NCI-H69 (cell line): ENCODE measurements at regions not wholly inside any gene's neighbourhood (a gene's known extent, or its start where the extent isn't known, plus 50 kb on each side); places are given as distances from the start of the nearest gene placed in this dataset.

Experiments used
- DNase-seq: peaks from one replicate; lab custom pipeline; 2025; lab: John Stamatoyannopoulos, UW

DNA sequence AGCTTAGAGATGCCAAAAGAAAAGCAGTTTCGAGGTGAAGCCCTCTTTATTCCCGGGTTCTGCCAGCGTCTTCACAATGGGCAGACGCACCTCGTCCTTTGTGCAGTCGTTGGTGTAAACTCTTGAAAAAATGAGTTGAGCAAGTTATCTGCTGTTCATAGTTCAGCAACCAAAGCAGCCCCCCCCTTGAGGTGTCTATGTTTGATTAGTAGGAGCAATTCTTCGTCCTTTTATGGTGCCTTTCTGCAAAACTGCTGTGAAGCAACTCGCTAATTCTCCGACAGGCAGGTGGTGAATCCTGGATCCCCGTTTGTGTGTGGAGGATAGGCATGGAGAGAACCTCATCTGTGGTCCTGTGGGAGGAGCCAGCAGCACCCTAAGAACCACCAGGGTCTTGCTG is 234.5 kb downstream of the GLRX3 start:
- DNase-seq, result no peak

DNA sequence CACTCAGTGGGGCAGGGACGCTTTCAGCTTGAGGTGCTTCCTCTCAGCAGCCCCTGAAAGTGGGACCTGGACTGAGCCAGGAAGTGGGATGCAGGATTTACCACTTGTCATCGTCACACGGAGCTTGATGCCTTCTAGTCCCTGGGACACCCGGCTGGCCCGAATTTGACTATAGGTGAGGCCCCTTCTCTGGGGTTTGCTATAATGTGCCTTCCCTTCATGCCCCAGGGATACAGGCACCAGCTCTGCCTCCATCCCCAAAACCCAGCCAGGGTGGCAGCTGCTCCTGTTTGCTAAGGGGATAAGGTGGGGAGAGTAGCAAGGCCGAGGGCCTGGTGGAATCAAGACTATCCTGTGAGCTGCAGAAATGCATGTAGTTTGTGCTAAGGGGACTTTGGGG is 235.0 kb downstream of the GLRX3 start:
- DNase-seq, result no peak

DNA sequence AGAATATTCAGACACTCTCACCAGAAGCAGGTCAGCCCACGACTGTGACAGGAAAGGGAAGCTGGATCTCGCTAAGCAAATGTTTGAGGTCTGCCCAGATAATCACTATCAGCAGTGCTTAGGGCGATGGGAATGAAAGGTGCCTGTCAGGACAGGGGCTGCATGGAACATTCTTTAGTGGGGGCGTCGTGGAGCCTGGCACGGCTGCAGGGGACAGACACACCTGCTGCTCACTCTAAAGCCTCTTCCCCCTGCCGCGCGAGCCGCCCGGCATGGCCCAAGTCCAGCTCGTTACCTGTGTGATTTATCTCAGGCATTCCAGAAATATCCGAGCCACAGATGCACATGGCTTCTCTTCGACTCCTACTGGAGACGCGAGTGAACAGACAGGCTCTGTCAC is 235.5 kb downstream of the GLRX3 start:
- DNase-seq, result no peak

DNA sequence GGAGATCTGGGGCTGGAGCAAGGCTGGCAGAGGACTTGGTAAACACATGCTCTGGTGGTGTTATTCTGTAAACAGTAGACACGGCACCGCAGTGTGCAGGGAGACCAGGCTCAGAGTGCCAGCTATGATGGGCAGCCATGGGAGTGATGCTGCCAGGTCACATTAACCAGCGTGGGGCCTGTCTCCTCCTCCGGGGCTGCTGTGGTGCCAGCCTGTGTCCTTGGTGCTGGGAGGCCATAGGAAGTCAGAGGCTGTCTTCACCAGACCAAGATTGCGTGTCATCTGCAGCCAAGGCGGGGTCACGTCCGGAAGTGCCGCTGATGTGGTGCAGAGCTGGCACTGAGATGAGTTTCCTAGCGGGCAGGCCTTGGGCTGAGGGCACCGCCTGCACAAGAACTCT is 236.0 kb downstream of the GLRX3 start:
- DNase-seq, result no peak

DNA sequence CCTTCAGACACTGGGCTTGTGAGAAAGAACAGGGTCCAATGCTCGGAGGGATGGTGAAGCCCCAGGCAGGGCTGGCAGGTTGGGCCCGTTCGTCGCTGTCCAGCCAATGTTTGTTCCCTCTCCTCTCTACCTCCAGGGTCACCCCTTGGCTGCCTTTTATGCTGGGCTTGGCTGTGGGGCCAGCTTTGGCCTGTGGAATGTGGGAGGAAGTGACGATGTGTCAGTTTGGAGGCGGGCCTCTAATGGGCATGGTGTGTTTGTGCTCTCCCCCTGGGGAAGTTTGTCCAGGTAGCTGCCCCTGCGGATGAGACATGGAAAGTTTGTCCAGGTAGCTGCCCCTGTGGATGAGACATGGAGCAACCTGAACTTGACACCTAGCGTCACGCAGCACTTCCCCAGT is 236.7 kb downstream of the GLRX3 start:
- DNase-seq, result no peak

DNA sequence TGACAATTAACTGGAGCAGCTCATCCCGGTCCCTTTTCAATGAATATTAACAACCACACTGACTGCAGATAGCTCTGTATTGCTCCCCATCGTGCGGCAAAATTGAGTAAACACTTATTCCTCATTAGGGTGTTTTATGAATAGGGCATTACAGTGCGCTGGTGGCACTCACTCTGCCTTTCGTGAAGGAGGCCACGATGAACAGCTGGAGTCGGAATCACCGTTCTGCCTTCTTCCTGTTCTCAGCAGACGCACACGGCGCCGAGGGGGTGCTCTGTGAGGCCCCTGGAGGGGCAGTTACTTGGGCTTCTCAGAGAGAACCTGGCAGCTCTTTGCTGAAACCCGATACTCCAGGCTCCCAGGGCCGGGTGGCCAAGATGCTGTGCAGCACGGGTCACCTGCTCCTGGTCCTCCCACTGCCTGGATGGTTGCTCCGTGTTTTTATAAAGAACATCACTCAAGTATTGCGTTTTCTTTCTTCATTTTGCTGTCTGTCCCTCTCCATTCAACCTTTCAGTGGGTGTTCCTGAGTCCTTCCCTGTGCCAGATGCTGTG is 241.9 kb downstream of the GLRX3 start:
- no peak for DNase-seq

DNA sequence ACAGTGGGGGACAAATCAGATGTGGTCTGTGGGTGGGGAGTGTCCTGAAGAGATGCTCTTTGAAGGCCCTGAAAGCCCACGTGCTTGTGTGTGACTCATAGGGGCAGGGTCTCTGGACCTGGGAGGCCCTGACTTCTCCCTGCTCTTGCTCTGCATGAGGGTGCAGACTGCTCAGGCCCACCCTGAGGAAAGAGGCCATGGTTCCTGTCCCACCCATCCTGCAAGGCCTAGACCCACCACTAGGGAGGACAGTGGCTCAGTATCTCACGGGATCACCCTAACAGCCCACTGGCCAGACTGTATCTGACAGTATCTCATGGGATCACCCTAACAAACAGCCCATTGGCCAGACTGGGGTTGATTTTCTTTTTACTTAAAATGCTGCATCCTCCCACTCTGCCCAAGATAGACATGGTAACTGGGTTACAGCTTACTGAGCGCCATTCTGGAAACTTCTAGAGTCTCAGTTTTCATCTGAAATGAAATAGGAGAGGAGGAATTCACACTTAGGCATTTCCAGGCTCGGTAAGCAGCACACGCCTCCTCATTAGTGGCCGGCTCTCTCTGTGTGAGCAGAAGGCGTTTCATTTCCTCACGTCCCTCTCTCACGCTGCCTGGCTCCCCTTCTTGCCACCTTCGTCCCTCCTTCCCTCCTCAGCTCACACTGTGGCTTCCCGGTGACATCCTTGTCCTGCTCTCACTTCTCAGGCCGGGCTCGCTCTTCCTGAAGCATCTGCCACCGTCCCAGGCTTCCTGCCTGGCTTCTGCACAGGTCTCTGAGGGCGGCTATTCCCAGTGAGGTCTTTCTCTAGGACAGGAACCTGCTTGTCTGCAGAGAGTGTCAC is 242.6 kb downstream of the GLRX3 start:
- DNase-seq, result no peak

DNA sequence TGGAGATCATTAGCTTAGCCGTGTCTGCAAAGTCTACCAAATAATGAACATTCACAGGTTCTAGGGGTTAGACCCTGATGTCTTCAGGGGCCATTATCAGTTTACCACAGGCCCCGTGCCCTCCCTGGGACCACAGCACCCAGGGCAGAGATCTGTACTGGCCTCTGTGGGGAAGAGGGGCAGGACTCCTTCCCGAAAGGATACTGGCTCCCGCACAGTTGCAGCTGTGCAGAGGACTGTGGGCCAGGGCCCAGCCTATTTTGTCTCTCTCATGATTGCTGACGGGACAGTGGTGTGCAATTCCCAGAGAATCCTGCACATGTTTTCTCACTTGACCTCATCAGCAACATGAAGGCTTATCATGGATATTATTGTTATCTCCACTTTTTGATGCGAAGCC is 243.9 kb downstream of the GLRX3 start:
- DNase-seq, result no peak

DNA sequence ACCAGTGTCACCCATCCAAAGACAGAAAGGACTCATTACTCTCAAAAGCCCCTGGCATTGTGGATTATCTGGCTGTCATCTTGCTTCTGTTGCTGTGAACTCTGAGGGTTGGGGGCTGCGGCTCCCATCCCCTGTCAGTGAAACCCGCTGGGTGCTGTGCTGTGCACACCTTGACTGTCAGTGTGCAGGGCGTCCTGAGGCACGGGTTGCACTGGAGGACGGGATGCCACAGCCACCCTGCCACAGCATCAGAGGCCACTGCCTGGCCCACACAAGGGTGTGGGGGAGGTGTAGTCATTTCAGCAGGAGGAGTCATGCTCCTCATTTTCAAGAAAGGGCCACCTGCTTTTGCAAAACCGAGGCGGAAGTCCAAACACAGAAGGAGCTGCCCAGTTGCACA is 245.8 kb downstream of the GLRX3 start:
- no peak for DNase-seq

DNA sequence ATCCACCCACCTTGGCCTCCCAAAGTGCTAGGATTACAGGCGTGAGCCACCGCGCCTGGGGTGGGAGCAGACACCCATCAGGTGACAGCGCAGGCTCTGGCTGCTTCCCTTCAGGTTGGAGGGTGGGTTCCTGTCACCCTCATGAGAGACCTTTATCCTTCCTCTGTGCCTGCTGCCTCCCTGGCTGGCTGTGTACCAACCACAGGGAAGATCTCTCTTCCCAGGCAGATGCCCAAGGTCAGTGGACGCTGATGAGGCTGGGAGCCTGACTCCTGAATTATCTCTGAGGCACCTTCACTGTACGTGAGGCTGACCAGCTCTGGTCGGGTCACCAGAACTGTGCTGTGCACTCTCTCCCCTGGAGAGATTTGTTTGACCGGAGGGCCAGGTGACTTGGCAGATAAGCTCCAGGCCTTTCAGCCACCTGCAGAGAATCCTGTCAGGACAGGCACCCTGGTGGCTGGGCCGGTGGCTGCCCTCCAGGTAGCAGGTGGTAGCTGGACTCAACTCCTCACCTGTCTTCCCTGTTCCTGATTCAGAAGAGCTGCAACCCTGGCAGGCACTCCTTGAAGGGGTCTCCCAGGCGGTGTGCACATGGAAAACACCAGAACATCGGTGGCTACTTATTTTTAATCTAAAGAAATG is 251.9 kb downstream of the GLRX3 start:
- DNase-seq, result no peak

DNA sequence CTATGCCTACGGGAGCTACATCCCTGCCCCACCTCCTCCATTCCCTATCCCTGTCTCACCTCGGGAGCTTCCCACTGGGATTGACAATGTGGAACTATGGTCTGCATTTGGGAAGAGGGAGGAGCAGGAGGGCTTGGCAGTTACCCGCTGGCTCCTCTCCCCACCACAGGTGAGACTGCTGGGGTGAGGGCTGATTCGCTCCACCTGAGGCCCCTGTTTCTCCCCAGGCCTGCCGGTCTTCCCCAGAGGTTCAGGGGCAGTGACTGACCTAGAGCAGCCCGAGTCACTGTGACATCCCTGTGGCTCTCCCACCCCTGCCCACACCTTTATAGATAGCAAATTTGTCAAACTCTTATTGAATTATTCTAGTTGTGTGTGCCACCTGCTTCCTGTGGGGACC is 252.6 kb downstream of the GLRX3 start:
- DNase-seq, result no peak

DNA sequence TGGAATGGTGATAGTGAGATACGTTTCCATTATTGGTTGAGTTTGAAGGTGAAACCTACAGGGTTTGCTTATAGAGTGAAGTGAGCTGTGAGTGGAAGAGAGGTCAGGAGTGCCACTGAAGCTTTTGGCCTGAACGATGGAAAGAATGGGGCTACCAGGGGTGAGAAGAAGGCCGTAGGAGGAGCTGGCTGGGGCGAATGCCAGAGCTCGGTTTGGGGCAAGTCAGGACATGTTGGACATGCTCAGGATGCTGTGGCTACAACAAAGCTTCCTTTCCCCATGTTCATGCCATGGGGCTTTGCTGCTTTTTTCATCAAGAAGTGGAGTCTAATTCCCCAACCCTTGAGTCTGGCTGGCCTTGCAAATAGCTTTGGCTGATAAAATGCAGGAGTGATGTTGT is 253.7 kb downstream of the GLRX3 start:
- DNase-seq, result no peak

DNA sequence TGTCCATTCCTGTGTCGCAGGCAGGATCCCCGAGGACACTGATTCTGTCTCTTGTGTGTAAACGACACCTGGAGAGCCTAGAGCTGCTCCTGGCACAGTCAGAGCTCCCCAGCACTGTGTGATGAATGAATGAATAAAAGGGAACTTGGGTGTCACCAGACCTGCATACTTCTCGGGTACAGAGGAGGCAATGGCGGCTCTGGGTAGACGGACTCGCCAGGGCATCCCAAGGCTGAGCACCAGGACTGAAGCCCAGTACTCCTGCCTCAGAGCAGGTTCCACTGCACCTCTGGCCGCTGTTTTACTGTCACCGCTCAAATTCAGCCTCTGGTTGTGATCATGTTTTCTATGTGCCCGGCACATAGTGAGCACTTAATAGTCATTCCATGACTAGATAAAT is 255.8 kb downstream of the GLRX3 start:
- no peak for DNase-seq

DNA sequence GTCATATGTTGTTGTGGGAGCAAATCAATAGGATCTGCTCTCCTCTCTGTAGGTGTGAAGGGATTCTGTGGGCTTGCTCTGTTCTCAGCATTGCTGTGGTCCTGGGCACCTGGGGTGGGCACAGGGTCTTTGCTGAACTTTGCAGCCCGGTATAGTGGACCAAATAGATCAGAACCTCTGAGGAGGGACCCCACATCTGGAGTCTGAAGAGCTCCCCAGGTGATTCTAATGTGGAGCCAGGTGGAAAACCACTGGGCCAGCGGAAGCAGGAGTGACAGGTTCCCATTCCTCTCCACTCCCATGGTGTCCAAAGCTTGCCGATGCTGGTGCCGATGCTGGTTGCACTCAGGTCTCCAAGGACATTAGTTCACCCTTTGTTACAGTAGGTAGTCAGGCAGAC is 257.2 kb downstream of the GLRX3 start:
- no peak for DNase-seq

DNA sequence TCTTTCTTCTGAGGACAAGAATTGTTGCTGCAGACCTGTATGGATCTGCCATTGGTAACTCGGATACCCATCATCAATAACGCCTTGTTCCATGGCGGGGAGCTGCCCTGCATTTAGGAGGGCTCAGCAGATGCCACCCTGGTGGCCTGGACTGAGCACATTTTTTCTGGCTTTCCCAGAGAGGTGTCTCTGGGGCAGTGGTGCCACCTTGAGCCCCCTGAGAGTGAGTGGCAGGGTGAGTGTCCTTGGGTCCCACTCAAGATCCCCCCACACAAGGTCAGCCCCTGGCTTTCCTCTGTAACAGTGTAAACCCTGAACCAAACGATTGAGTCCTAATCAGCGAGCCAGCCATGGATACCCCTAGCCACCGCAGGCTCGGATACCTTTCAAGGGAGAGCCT is 258.6 kb downstream of the GLRX3 start:
- no peak for DNase-seq

DNA sequence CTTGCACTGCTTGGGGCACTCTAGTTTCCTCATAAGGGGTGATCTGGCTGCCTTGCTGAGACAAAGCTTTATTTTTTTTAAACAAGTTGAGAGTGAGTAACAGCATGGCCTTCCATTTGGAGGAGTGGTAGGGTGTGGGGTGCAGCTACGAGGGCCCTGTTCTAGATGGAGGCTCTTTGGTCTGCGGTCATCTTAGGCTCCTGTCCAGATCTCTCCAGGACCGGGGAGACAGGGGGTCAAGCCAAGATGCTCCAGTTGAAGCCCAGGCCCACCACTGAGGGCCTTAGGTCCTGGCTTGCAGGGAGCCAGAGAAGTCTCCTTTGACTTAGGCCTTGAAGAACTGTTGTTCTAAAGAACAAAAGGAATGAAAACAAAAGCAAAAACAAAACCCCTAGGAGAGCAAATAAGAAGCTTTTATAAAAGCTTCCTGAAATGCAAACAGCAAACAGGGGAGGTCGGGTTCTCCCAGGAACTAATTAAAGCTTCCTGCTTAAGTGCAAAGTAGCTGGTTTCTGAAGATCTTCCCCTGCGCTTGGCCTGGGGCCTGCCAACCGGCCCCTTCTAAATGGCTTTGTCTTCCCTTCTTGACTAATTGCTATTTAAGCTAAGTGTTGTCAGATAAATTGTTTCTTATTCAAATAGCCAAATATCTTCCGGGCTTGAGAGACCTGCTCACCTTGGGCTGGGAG is 259.2 kb downstream of the GLRX3 start:
- DNase-seq, result no peak

DNA sequence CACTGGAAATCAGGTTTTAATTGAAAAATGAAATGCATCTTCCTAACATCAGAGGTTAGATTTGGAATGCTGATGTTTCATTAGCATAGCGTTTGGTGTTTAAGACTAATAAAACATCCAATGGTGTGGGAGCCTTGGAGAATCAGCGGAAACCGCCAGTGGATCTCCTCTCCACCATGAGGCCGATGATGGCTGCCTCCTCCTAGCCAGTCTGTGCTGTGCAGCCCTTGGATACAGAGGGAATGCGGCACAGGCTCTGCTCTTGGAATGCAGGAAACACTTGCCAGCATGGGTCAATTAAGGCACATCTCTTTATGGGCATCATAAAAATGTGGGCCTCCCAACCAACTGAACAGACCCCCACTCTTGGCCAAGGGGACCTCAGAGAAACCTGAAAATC is 259.9 kb downstream of the GLRX3 start:
- DNase-seq, result no peak

DNA sequence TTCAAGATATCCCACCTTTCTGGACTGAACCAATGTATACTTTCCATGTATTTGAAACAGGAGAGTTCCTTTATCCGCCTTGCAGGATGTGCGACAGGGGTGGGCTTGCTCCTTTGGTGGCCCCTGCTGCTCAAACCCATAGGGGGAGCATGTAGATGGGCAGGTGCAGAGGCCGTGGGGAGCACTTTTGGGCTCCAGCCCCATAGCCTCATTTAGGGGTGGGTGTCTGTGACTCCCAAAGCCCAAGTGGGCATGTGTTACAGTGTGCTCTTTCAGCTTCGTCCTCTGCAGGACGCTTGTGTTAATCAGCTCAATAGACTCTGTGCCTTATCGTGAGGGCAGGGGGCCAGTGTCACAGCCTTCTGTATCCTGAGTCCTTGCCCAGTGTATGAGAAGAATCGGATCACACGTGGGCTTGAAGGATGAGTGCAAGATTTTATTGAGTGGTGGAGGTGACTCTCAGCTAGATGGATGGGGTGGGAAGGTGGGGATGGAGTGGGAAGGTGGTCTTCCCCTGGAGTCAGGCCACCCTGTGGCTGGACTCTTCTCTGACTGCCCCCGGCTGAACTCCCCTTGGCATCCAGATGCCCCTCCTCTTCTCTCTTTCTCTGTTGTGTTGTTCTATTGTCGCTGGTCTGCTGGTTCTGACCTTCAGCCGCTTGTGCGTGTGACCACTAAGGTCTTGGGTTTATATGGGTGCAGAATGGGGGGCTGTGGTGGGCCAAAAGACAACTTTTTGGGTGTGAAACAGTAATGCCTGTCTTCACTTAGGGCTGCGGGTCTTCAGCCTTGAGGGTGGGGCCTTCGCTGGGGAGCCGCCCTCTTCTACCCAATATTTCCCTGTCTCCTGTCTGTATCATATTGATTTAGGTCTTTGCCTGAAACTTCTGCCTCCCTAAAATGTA is 262.2 kb downstream of the GLRX3 start:
- no peak for DNase-seq

DNA sequence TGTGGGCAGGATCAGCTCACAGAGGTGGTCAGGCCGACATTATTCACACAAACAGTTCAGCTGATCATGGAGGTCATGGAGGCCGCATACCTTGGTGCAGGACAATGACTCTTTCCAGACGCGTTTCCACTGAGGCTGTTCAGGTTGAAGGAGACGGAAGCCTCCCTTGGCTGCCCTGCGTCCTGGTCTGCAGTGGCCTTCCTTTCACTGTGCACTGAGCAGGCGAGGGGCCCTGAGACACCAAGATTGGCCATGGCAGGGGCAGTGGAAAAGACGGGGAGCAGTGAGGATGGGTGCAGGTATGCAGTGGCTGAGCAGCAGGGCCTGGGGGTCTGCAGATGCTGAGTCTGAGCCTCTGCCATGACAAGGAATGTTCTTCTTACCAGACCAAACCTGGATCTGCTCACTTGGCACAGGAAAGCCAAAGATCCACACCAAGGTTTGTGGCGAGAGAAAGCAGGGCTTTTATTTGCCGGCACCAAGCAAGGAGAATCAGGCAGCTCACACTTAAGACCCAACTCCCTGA is 263.3 kb downstream of the GLRX3 start:
- DNase-seq, result no peak

DNA sequence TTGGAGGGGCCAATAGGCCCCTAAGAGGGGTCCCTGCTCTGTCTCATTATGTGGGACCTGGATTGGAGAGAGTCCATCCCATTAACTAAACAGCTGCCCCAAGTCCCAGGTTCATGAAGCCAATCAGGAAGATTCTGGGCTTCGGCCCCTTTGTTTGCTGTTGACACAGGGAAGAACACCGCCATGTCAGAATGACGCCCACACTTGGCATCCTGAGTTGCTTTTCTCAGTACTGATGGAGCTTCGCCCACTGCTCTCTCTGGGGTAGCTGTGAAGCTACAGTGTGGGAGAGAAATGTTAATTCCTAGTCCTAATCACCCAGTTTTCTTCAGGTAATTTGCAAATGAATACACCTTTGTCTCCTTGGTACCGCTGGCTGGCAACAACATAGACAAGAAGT is 264.7 kb downstream of the GLRX3 start:
- no peak for DNase-seq

DNA sequence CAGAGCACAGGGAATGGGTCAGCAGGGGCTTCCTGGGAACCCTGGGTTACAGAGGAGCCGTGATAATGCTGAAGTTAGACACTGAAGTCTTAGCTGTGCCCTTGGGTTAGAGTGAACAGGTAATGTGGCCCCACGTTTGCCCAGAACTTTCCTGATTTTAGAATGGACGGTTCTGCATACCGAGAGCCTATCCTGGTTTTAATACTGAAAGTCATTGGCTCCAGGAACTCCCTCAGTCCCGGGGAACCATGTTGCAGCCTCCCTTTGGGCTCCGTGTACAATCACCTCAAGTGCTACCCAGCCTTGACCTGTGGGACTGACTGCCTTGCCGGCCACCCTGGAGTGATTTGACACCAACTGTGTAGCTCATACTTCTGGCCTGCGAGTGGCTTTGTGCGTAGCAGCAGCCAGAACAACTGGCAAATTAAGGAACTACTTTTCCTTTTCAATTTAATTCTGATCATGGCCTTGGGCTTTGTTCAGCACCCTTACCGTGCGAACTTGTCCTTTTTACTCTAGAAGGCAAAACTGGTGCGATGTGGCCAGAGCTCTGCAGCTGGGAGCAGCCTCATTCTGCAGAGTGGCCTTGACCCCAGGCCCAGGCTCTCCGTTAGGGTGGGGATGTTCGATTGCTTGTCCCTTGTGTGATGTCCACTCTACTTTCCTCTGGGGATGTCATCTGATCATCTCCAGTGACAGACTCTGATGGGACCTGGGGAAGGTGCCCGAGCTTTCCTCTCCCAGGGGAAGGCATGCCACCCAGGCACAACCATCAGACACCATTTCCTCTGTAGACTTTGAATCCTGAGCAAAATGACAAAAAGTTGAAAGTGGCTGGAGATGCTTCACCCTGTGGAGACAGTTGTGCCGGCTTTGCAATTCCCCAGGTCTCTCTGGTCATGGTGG is 265.9 kb downstream of the GLRX3 start:
- no peak for DNase-seq
